ENCODE measurements at regions not wholly inside any gene's neighbourhood (a gene's known extent, or its start where the extent isn't known, plus 50 kb on each side); places are given as distances from the start of the nearest gene placed in this dataset.

- TF ChIP-seq CTCF (IDR thresholded peaks at IDR 0.05; ENCODE audit: low read length) = no peak
- no peak for TF ChIP-seq EZH2 (optimal IDR thresholded peaks at IDR 0.05; ENCODE audit: low read depth, low read length)
These were observed 158.2 kb upstream of the TSC22D2 start for GRCh38 chr3:150249779-150250470.
